ENCODE measurements at regions not wholly inside any gene's neighbourhood (a gene's known extent, or its start where the extent isn't known, plus 50 kb on each side); places are given as distances from the start of the nearest gene placed in this dataset.

GRCh38 chr4:160969925-160970324 is 1193.9 kb downstream of the FSTL5 start:
- Histone ChIP-seq H3K4me1 (ENCODE audit: insufficient read depth) (no peaks in the 10 kb centered on the region), H3K27ac (no peak overlapping the region), H3K4me3 (no peak overlapping the region), H3K9me3 (no peaks in the 10 kb centered on the region), H3K36me3 (no peaks in the 10 kb centered on the region), H3K27me3 (no peaks in the 10 kb centered on the region)
- 48 to 61% (median 60%) methylated on average over 1 of the region's 1 CpG for WGBS, 3 donors
- no peak for TF ChIP-seq POLR2A (IDR thresholded peaks at IDR 0.05)
- no peak for TF ChIP-seq EP300 (IDR thresholded peaks at IDR 0.05)
- no peak for TF ChIP-seq CTCF (IDR thresholded peaks at IDR 0.05)
- intact Hi-C loops (cut with DNase I) = no loop called here
- DNase-seq = no peak

- H3K27ac ChIP-seq = no peak overlapping the region
- intact Hi-C loops (cut with DNase I) = no loop called here
- no peak overlapping the region for H3K4me3 ChIP-seq
- no peaks in the 10 kb centered on the region for H3K27me3 ChIP-seq
- no peak for DNase-seq
- H3K36me3 ChIP-seq = no peaks in the 10 kb centered on the region
- no peak for TF ChIP-seq POLR2A (IDR thresholded peaks at IDR 0.05)
- TF ChIP-seq EP300 (IDR thresholded peaks at IDR 0.05) = no peak
- TF ChIP-seq CTCF (IDR thresholded peaks at IDR 0.05) = no peak
- H3K4me1 ChIP-seq (ENCODE audit: insufficient read depth) = no peaks in the 10 kb centered on the region
- WGBS, 3 donors = 86 to 98% (median 87%) methylated on average over 3 of the region's 3 CpGs
- H3K9me3 ChIP-seq = no peaks in the 10 kb centered on the region
Measured at GRCh38 chr4:160980091-160980490, 1183.7 kb downstream of the FSTL5 start.

GRCh38 chr4:160981083-160981482 is 1182.7 kb downstream of the FSTL5 start:
- H3K4me1 ChIP-seq (ENCODE audit: insufficient read depth) = no peaks in the 10 kb centered on the region
- intact Hi-C loops (cut with DNase I) = no loop called here
- no peak for TF ChIP-seq POLR2A (IDR thresholded peaks at IDR 0.05)
- no peak for TF ChIP-seq EP300 (IDR thresholded peaks at IDR 0.05)
- TF ChIP-seq CTCF (IDR thresholded peaks at IDR 0.05) = no peak
- no peaks in the 10 kb centered on the region for H3K36me3 ChIP-seq
- no peak for DNase-seq
- H3K27ac ChIP-seq = no peak overlapping the region
- no peaks in the 10 kb centered on the region for H3K27me3 ChIP-seq
- H3K9me3 ChIP-seq = no peaks in the 10 kb centered on the region
- no peak overlapping the region for H3K4me3 ChIP-seq
- 81 to 85% (median 81%) methylated on average over 2 of the region's 2 CpGs for WGBS, 3 donors

- DNase-seq = no peak
- Histone ChIP-seq H3K9me3 (no peaks in the 10 kb centered on the region), H3K4me1 (ENCODE audit: insufficient read depth) (no peaks in the 10 kb centered on the region), H3K36me3 (no peaks in the 10 kb centered on the region), H3K4me3 (no peak overlapping the region), H3K27ac (no peak overlapping the region), H3K27me3 (no peaks in the 10 kb centered on the region)
- no peak for TF ChIP-seq EP300 (IDR thresholded peaks at IDR 0.05)
- TF ChIP-seq POLR2A (IDR thresholded peaks at IDR 0.05) = no peak
- no peak for TF ChIP-seq CTCF (IDR thresholded peaks at IDR 0.05)
- WGBS, 3 donors = 85 to 94% (median 87%) methylated on average over 9 of the region's 9 CpGs
- intact Hi-C loops (cut with DNase I) = no loop called here
Measured at GRCh38 chr4:160983035-160983434, 1180.8 kb downstream of the FSTL5 start.

- Histone ChIP-seq H3K9me3 (peaks cover 0 to 6% of the 10 kb centered on the region in 2 donors), H3K36me3 (no peaks in the 10 kb centered on the region), H3K27me3 (no peaks in the 10 kb centered on the region), H3K27ac (no peak overlapping the region), H3K4me1 (ENCODE audit: insufficient read depth) (no peaks in the 10 kb centered on the region), H3K4me3 (no peak overlapping the region)
- 87 to 96% (median 88%) methylated on average over 8 of the region's 8 CpGs for WGBS, 3 donors
- TF ChIP-seq POLR2A (IDR thresholded peaks at IDR 0.05) (no peak), EP300 (IDR thresholded peaks at IDR 0.05) (no peak), CTCF (IDR thresholded peaks at IDR 0.05) (no peak)
- intact Hi-C loops (cut with DNase I) = no loop called here
- DNase-seq = no peak
Measured at GRCh38 chr4:161002386-161002785, 1161.4 kb downstream of the FSTL5 start.

Data from ovary (tissue), 7 donors.